Hepatocyte (in vitro differentiated cells): ENCODE measurements at regions not wholly inside any gene's neighbourhood (a gene's known extent, or its start where the extent isn't known, plus 50 kb on each side); places are given as distances from the start of the nearest gene placed in this dataset.
A peak's percentile ranks its signal among the peaks of the same experiment; 100 is the strongest.

Source experiments
- DNase-seq: peaks from one replicate; pipeline ENCODE4 v3.0.0-alpha.2; 2016; ENCODE audit warnings: low spot score
- H2AFZ ChIP-seq: fragments of 200-600 bp; sonication (generic); 2 replicates; pipeline ENCODE4 v1.6.0; 2016; ENCODE audit warnings: antibody characterized with exemption, mild to moderate bottlenecking
- H3K27ac ChIP-seq: fragments of 200-600 bp; sonication (generic); 2 replicates; pipeline ENCODE4 v1.5.1; 2016; ENCODE audit warnings: mild to moderate bottlenecking
- H3K27me3 ChIP-seq: fragments of 200-600 bp; sonication (generic); 2 replicates; pipeline ENCODE4 v1.6.1; 2016
- H3K36me3 ChIP-seq: fragments of 200-600 bp; sonication (generic); replicated peaks from 2 replicates; pipeline ENCODE4 v1.5.1; 2016; ENCODE audit warnings: low read depth; ENCODE audit not compliant: insufficient read depth
- H3K4me1 ChIP-seq: fragments of 200-600 bp; sonication (generic); 2 replicates; pipeline ENCODE4 v1.5.1; 2016; ENCODE audit warnings: mild to moderate bottlenecking, moderate library complexity; ENCODE audit not compliant: insufficient read depth
- H3K4me2 ChIP-seq: fragments of 200-600 bp; sonication (generic); 2 replicates; pipeline ENCODE4 v1.6.0; 2016
- H3K4me3 ChIP-seq: fragments of 200-600 bp; sonication (generic); 2 replicates; pipeline ENCODE4 v1.5.1; 2016; ENCODE audit warnings: mild to moderate bottlenecking
- H3K79me2 ChIP-seq: fragments of 200-600 bp; sonication (generic); 2 replicates; pipeline ENCODE4 v1.6.0; 2017; ENCODE audit warnings: mild to moderate bottlenecking
- H3K9me2 ChIP-seq: fragments of 200-600 bp; sonication (generic); replicated peaks from 2 replicates; pipeline ENCODE4 v1.6.0; 2017; ENCODE audit warnings: mild to moderate bottlenecking; ENCODE audit not compliant: insufficient read depth
- H3K9me3 ChIP-seq: fragments of 200-600 bp; sonication (generic); 2 replicates; pipeline ENCODE4 v1.5.1; 2016; ENCODE audit warnings: low read depth, mild to moderate bottlenecking
- H4K20me1 ChIP-seq: fragments of 200-600 bp; sonication (generic); 2 replicates; pipeline ENCODE4 v1.6.0; 2016; ENCODE audit warnings: mild to moderate bottlenecking; ENCODE audit not compliant: insufficient read depth, poor library complexity, severe bottlenecking
- CTCF ChIP-seq: fragments of 200-600 bp; sonication (generic); IDR thresholded peaks from 2 replicates; pipeline ENCODE4 v1.5.1; 2016; ENCODE audit warnings: antibody characterized with exemption, mild to moderate bottlenecking; ENCODE audit not compliant: poor library complexity
- EZH2 ChIP-seq: fragments of 200-600 bp; sonication (generic); IDR thresholded peaks from 2 replicates; pipeline ENCODE4 v1.6.1; 2016; ENCODE audit warnings: antibody characterized with exemption, mild to moderate bottlenecking, borderline replicate concordance
- EZH2phosphoT487 ChIP-seq: fragments of 200-600 bp; sonication (generic); IDR thresholded peaks from one replicate; pipeline ENCODE4 v1.6.1; 2018; ENCODE audit warnings: antibody characterized with exemption, mild to moderate bottlenecking, low read depth, moderate library complexity; ENCODE audit not compliant: unreplicated experiment, severe bottlenecking
- WGBS: methylation state at CpG from one replicate; pipeline ENCODE4 v1.1.6; 2016; ENCODE audit warnings: low lambda C conversion rate; ENCODE audit errors: missing lambda C conversion rate; 5-methylcytosine and 5-hydroxymethylcytosine counted together

GRCh38 chr5:24376616-24377015 lies 268.2 kb downstream of the CDH10 start:
- Histone ChIP-seq H4K20me1 (no peaks in the 10 kb centered on the region), H3K4me2 (no peak overlapping the region), H3K27me3 (no peaks in the 10 kb centered on the region), H3K9me2 (no peaks in the 10 kb centered on the region), H2AFZ (no peak overlapping the region), H3K9me3 (no peaks in the 10 kb centered on the region), H3K4me1 (no peaks in the 10 kb centered on the region), H3K36me3 (no peaks in the 10 kb centered on the region), H3K4me3 (no peak overlapping the region), H3K27ac (no peak overlapping the region), H3K79me2 (no peaks in the 10 kb centered on the region)
- 90% methylated on average over 6 of the region's 6 CpGs for WGBS
- no peak for DNase-seq
- no peak for TF ChIP-seq CTCF
- TF ChIP-seq EZH2phosphoT487 = no peak
- no peak for TF ChIP-seq EZH2

DNA sequence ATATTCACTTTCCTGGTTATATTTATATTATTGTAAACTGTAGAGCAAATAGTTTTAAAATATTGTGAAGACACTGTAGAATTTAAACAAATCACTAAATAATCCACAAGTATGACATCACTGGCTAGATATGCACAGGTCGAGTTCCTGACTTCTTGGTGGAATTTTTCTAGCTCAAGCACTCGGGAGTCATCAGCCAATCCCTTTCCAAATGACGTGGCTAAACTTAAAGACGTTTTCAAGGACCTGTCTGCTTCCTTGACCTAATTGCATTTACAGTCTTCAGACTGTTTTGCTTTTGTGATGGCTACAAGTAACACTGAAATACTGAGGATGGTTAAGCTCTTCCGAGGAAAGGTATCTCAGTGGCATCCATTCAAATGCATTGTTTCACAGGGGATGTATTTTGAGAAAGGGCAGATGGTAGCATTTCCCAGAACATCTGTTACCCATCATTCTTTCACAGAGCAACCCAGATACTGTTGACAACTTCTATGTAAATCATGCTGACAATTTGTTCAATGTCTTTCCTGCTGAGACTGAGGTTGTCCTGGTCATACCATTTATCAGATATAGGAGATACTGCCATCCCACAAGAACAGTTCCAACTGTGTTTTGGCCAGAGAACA lies 262.8 kb downstream of the CDH10 start:
- H3K4me2 ChIP-seq = peak overlapping the region; percentile 33

GRCh38 chr5:24385070-24385469 lies 259.7 kb downstream of the CDH10 start:
- Histone ChIP-seq H3K27ac (no peak overlapping the region), H3K27me3 (no peaks in the 10 kb centered on the region), H3K9me2 (no peaks in the 10 kb centered on the region), H3K4me2 (no peak overlapping the region), H2AFZ (no peak overlapping the region), H3K9me3 (no peaks in the 10 kb centered on the region), H3K4me3 (no peak overlapping the region), H3K36me3 (no peaks in the 10 kb centered on the region), H3K4me1 (no peaks in the 10 kb centered on the region), H3K79me2 (no peaks in the 10 kb centered on the region), H4K20me1 (no peaks in the 10 kb centered on the region)
- no peak for DNase-seq
- TF ChIP-seq EZH2 (no peak), EZH2phosphoT487 (no peak)
- 73% methylated on average over 3 of the region's 3 CpGs for WGBS

More for the DNA sequence above, 262.8 kb downstream of the CDH10 start:
- no peak for DNase-seq
- Histone ChIP-seq H3K4me3 (no peak overlapping the region), H2AFZ (peak overlapping the region; percentile 21), H3K27me3 (no peaks in the 10 kb centered on the region), H3K79me2 (no peaks in the 10 kb centered on the region), H3K9me2 (no peaks in the 10 kb centered on the region), H3K4me1 (no peaks in the 10 kb centered on the region), H4K20me1 (no peaks in the 10 kb centered on the region), H3K9me3 (no peaks in the 10 kb centered on the region), H3K27ac (no peak overlapping the region), H3K36me3 (no peaks in the 10 kb centered on the region)
- no peak for TF ChIP-seq EZH2
- 11% methylated on average over 5 of the region's 5 CpGs for WGBS

- Histone ChIP-seq H3K79me2 (no peaks in the 10 kb centered on the region), H4K20me1 (no peaks in the 10 kb centered on the region), H3K27me3 (no peaks in the 10 kb centered on the region), H3K4me2 (no peak overlapping the region), H2AFZ (no peak overlapping the region), H3K9me2 (no peaks in the 10 kb centered on the region), H3K4me3 (no peak overlapping the region), H3K36me3 (no peaks in the 10 kb centered on the region), H3K9me3 (no peaks in the 10 kb centered on the region), H3K27ac (no peak overlapping the region), H3K4me1 (no peaks in the 10 kb centered on the region)
- WGBS = 98% methylated on average over 1 of the region's 1 CpG
- TF ChIP-seq EZH2 (no peak), CTCF (no peak), EZH2phosphoT487 (no peak)
- no peak for DNase-seq
Observed at GRCh38 chr5:24385617-24386016, 259.2 kb downstream of the CDH10 start.
